HG02884 (cell line): ENCODE measurements at regions not wholly inside any gene's neighbourhood (a gene's known extent, or its start where the extent isn't known, plus 50 kb on each side); places are given as distances from the start of the nearest gene placed in this dataset.
"Not testable (repeated sequence)": the region's sequence is repeated elsewhere in the genome, so short reads cannot be mapped to it uniquely, and the experiment has no call there.

Experiments used
- ATAC-seq: cut with Tn5 transposase; IDR thresholded peaks from one replicate; pipeline ENCODE4 v1.9.1; 2021; ENCODE audit warnings: mild to moderate bottlenecking, moderate library complexity; ENCODE audit not compliant: unreplicated experiment

DNA sequence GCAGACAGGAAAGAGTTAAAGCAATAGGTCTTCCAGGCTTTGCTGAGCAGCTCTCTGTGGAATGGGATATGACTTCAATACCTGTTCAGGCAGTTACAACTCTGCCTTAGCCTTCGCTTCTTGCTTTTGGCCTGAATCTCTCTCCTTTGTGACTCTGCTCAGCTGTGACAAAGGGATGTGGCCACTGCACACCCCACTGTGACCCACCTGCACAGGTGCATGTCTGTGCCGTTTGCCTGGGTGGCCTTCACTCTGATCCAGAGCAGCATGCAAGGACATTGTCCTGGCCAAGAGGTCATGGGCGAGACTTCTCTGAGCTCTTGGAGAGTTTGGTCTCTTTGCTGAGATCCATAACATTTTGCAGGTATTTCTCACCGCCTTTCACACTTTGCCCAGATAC lies 891.3 kb downstream of the BRD1 start:
- no peak for ATAC-seq

DNA sequence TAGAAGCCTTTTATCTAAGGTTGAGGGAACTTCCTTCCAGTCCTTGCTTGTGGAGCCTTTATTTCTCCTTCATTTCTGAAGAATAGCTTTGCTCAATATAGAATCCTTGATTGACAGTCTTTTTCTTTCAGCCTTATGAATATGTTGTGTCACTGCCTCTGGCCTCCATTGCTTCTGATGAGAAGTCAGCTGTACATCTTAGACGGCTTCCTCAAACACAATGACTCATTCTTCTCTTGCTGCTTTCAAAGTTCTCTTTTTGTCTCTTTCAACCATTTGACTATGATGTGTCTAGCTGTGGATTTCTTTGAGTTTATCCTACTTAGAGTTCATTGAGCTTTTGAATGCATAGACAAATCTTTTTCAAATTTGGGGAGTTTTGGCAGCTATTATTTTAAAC lies 893.2 kb downstream of the BRD1 start:
- no peak for ATAC-seq

DNA sequence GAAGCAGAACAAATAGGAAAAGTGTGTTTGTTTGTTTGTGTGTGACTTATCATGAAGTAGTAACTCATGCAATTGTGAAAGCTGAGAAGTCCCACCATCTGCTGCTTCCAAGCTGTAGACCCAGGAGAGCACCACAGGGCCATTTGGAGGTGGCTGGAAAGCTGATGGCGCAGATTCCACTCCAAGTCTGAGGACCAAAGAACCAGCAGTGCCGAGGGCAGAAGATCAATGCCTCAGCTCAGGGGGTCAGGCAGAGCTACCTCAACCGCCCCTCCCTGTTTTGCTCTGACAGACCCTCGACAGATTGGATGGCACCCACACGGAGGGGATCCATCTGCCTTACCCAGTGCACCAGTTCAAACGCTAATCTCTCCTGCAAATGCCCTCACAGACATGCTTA lies 896.2 kb downstream of the BRD1 start:
- no peak for ATAC-seq

DNA sequence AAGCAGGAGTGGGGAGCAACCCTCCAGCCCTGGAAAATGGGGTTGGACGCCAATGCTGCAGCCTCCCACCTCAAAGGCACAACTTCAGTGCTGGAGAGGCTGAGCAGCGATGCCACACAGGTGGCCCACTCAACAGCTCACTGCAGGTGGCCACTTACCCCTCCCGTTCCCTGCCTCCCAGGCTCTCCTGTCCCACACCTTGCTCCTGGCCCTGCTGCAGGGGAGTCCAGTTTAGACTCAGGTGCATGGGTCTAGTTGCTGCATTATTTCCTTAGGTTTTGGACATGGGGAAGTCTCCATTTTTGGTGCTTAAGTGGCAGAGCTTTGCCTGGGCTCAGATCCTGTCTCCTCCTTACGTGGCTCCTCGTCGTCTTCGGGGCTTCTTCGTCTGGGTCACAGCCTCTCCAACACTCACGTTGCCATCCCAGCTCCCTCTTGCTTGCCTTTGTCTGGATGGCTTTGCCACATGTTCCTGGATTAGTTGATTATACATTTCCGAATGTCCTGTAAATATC lies 898.3 kb downstream of the BRD1 start:
- ATAC-seq = no peak

DNA sequence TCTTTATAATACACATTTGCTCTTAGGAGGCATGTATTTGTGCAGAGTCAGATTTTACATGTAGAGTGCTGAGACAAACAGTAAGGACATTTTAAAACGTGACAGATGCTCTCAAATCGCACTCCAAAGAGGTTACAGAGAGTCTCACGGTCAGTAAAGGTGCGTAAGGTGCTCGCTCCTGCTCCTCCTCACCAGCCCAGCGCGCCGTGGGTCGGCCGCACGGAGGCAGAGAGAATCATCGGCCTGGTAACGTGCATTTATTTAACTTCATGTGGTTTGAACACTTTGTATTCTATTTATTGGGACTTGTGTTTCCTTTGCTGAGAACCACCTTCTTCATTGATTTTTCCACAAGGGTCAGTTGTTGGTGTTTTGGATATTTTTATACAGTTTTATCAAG lies 900.1 kb downstream of the BRD1 start:
- ATAC-seq = no peak

DNA sequence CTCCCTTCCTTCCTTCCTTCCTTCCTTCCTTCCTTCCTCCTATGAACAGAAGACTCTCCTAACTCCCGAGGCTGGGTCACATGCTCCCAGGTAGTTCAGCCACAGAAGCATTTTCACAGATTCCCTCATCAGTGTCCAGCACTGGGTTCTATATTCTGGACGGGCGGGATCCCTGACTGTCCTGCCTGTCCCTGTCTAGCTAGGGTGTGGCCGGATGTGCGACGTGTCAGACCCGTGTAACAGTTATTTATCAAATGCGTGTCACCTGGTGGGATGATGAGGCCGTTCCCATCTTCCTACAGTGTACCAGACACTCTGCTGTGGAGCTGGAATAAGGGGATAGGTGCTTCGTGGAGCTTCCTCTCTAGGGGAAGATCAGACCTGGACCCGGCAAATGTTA lies 901.0 kb downstream of the BRD1 start:
- ATAC-seq = no peak

DNA sequence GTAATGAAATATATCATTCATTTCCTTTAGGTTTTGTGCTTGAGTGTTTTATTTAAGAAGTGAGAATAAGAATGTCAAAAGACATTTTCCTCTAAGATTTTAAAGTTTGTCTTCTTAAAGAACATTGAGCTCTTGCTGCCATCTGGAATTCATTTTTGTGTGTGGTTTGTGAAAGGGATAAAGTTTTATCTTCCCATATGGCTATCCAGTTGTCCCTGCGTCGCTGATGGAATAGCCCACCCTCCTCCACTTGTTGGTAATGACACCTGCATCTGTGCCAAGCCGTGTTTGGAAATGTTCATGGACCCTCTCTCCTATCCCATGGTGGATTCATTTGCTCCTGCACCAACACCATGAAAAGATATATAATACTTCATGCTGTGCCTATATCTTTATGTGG lies 901.5 kb downstream of the BRD1 start:
- no peak for ATAC-seq

DNA sequence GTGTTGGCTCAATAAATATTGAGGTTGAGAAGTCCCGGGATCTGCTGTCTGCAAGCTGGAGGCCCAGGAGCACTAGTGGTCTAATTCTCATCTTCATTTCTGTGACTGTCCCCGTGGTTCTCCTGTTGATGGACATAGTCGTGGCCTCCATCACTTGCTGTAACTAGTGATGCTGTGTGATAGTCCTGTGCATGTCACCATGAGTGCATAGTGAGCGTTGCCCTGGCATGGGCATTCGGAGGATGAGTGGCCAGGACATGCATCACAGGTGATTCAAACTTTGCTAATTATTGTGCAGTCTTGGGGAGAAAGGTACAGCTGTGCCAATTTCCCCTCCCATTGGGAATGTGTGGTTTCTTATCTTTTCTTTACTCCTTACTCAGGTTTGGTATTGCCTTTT lies 902.2 kb downstream of the BRD1 start:
- no peak for ATAC-seq

DNA sequence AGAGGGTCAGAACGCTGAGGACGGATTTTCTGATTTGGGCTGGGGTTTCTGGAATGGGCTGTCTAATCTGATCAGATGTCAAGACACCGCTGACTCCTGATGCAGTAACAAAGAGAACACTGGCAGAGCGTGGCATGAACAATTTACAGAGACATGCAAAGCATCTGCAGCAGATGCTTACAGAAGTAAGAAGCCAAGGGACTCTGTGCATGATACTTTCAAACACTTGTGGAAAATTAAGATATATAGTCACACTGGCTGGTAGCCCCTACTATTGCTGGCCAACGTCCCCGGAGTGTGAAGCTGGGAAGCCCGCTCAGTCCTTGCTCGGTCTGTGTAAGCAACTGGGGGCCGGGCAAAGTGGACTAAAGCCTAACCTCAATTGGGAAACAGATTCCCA lies 903.7 kb downstream of the BRD1 start:
- no peak for ATAC-seq

DNA sequence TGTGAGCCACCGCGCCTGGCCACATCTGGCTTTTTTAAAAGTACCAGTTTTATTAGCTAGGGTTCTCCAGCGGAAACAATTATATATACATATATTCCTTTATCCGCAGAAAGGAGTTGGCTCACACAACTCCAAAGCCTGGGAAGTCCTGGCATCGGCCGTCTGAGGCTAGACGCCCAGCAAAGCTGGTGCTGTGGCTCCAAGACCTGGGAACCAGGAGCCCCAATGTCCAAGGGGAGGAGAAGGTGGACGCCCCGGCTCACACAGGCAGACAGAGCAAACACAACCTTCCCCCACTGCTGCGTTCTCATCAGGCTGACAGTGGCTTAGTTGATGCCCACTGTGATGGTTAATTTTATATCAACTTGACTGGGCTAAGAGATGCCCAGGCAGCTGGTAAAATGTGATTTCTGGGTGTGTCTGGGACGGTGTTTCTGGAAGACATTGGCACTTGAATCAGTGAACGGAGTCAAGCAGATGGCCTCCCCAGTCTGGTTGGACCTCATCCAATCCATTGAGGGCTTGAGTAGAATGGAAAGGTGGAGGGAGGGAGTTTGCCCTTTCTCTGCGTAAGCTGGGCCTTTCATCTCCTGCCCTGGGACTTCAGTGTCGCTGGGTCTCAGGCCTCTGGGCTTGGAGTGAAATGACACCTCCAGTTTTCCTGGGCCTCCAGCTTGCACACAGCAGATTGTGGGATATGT lies 904.4 kb downstream of the BRD1 start:
- no peak for ATAC-seq

DNA sequence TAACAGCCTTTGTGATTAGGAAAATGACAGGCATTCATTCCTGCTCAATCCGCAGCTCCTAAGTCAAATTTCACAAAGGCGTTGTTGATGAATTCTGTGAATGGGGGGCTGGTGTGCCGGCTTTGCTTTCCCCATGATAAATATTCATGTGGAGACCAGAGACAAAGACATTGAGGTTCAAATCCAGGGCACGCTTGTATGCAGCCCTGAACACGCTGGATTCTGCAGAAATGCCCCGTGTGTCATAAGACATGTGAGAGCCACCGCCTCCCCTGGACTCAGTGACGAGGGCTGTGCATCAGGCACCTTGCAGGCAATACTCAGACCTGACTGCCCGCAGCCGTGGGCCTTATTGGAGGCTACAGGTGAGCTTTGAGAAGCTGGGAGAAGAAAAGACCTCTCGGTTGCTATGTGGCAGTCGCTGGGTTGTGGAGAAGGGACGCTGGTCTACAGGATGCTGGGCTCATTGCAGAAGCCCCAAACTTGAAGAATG lies 906.2 kb downstream of the BRD1 start:
- ATAC-seq = no peak

DNA sequence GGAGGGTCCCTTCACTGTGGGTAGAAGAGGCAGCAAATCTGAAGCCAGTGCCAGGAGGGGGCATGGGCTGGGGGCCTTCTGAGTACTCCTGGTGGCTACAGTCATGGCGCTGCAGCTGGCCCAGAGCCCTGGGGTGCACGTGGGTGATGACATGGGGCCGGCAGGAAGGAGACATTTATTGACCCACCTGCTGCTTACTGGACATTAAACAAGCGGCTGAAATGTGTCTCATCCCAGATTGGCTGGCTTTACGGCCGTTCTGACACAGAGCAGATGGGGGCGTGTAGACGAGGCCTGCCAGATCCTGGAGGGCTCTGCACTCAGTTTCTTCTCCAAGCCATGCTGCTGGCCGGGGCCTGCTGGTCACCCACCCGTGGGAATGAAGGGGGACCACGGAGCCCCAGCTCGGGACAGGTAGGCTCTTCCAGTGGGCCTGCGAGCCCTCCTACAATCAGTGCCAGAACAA lies 906.9 kb downstream of the BRD1 start:
- ATAC-seq = no peak

DNA sequence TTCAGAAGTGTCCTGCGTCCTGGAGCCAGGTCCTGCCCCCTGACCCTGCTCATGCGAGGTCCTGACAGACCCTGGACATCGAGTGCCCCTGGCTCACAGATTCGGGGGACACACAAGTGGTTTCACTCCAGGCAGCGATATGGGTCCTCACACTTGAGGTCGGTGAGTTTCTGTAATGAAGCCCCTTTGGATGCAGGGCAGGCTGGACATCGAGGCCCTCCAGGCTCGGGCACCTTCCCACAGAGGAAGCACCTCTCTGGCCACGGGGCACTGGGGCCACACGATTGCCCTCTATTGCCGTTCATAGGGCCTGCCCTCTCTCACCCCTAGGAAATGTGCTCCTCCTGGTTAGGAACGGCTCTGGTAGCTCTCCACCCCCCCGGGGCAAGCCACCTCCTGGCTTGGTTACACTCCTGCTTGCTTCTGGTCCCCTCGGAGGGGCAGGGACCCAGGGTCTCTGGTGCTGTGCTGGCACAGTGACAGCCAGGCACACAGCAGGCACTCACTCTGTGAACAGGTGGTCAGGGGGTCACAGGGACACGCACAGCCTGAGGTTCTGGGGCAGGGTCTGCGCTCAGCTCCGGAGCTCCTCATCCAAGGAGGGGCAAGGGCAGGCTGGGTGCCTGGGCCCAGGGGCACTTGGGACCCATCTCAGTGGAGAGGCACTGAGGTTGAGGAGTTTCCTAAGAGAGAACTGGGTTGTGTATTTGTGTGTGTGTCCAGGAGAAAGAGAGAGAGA lies 907.7 kb downstream of the BRD1 start:
- ATAC-seq = no peak

DNA sequence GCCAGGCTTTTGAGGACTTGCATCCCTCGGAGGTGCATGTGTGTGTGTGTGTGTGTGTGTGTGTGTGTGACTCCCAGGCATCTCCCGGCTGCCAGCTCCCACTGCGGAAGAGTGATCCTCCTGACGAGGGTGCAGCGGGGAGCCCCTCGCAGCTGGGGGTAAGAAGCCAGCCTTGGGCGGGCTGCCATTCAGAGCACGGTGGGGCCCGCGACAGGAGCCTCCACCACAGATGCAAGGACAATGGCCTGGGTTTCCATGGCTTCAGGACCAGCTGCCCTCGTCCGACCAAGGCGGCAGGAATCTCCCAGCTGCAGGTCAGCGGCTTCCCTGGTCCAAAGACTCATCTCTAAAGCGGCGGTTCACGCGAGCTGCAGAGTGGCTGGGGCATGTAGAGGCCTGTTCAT lies 908.5 kb downstream of the BRD1 start:
- ATAC-seq = no peak

DNA sequence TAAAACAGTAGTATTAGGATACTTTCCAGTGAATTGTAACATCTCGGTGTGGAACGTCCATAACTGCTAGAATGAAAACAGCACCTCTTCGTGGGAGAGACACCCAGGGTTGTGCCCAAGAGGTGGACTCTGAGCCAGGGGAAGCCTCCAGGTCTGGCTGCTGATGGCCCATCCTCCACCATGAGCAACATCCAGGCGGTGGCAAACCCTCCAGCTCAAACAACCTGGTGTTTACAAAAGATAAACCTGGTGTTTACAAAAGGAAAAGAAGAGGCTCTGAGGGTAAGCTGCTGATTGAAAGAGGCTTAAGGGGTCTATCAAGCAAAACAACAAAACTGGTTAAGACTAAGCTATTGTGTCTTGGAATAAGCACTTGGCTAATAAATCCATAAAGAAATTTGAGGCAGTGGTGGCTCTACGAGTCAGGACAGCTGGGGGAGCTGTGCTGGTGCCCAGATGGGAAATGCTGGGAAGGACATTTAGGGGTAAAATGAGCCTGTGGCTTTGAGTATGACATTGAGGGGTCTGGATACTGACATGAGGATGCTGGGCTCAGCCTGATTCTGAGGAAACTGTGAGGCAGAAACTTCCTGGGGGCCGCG lies 909.0 kb downstream of the BRD1 start:
- no peak for ATAC-seq

DNA sequence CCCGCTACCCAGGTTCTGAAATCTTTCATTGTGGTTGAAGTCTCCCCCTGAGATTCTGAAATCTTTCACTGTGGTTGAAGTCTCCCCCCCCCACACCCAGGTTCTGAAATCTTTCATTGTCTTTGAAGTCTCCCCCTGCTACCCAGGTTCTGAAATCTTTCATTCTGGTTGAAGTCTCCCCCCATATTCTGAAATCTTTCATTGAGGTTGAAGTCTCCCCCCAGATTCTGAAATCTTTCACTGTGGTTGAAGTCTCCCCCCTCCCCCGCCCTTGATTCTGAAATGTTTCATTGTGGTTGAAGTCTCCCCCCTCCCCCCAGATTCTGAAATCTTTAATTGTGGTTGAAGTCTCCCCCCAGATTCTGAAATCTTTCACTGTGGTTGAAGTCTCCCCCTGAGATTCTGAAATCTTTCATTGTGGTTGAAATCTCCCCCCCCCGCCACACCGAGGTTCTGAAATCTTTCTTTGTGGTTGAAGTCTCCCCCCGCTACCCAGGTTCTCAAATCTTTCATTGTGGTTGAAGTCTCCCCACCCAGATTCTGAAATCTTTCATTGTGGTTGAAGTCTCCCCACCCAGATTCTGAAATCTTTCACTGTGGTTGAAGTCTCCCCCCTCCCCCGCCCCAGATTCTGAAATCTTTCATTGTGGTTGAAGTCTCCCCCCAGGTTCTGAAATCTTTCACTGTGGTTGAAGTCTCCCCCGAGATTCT lies 915.2 kb downstream of the BRD1 start:
- ATAC-seq = not testable (repeated sequence)

DNA sequence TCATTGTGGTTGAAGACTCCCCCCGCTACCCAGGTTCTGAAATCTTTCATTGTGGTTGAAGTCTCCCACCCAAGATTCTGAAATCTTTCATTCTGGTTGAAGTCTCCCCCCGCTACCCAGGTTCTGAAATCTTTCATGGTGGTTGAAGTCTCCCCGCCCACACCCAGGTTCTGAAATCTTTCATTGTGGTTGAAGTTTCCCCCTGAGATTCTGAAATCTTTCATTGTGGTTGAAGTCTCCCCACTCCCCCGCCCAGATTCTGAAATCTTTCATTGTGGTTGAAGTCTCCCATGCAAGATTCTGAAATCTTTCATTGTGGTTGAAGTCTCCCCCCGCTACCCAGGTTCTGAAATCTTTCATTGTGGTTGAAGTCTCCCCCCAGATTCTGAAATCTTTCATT lies 916.0 kb downstream of the BRD1 start:
- ATAC-seq = not testable (repeated sequence)

DNA sequence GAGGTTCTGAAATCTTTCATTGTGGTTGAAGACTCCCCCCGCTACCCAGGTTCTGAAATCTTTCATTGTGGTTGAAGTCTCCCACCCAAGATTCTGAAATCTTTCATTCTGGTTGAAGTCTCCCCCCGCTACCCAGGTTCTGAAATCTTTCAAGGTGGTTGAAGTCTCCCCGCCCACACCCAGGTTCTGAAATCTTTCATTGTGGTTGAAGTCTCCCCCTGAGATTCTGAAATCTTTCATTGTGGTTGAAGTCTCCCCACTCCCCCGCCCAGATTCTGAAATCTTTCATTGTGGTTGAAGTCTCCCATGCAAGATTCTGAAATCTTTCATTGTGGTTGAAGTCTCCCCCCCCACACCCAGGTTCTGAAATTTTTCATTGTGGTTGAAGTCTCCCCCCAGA lies 916.6 kb downstream of the BRD1 start:
- ATAC-seq = not testable (repeated sequence)

DNA sequence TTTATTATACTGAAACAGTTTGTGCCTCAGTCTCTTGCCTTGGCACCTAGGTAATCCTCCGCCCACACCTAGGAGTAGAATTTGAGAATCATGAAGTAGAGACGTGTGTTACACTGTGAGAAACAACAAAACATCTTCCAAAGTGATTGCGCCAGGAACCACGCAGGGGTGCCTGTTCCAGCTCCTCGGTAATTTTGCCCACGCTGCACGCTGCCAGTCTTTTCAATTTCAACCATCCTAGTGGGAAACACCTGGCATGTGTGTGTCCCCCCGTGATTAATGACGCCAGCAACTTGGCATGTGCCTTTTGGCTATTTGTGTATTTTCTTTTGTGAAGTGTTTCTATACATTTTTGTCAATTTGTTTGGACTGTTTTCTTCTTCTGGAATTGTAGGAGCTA lies 919.1 kb downstream of the BRD1 start:
- ATAC-seq = no peak

DNA sequence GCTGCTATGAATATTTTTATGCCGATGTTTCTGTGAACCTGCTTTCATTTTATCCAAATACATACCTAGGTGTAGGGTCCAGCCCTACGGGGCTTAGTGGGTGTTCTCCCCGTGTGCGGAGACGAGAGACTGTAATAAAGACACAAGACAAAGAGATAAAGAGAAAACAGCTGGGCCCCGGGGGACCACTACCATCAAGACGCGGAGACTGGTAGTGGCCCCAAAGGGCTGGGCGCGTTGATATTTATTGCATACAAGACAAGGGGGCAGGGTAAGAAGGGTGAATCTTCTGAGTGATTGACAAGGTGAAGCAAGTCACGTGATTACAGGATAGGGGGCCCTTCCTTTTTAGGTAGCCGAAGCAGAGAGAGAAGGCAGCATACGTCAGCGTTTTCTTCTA lies 920.1 kb downstream of the BRD1 start:
- no peak for ATAC-seq

DNA sequence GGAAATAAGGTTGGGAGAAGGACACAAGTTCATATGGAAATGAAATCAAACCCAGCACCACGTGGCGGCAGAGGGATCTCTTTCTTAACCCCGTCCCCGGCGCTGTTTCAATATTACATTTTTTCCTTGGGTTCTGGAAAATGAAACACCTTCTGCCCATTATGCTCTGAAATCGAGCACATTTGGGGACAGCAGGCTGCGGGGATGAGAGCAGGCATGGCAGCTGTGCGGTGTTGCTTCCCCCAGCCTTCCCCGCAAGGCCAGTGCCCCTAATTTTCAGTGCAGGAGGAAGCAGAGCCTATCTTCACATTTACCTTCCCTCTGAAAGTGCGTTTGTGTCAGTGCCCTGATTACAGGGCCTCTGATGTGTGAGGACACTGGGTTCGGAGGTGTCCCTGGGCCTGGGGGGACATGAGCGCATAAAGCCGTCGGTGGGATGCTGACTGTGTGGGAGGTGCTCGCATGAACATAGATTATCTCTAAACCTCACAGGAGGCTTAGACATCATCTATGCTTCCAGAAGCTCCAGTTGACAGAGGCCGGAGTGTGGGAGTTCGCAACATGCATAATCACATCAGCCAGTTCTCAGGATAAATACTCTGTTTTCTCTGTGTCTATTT lies 921.3 kb downstream of the BRD1 start:
- ATAC-seq = no peak
